H1 (cell line): ENCODE measurements at regions not wholly inside any gene's neighbourhood (a gene's known extent, or its start where the extent isn't known, plus 50 kb on each side); places are given as distances from the start of the nearest gene placed in this dataset.

ENCODE experiments used
- CTCF ChIA-PET: fragments of 300-600 bp; sonication (Branson Sonifier 250); formaldehyde crosslinking; loops from one replicate; lab custom pipeline; 2021; ENCODE audit not compliant: partially characterized antibody; lab: Charles Lee
- POLR2A ChIA-PET: fragments of 300-600 bp; sonication (Branson Sonifier 250); formaldehyde crosslinking; loops from one replicate; lab custom pipeline; 2021; ENCODE audit warnings: inconsistent platforms; ENCODE audit not compliant: partially characterized antibody; lab: Charles Lee
- DNase-seq, 2 experiments: peaks; one replicate each; pipeline versions ENCODE4 v3.0.0 to v3.0.0-alpha.2; 2010 to 2022; ENCODE audit warnings: low spot score in 2 of 2, low read depth in 1 of 2, mixed read lengths in 1 of 2
- FAIRE-seq: peaks from 2 replicates; lab custom pipeline; 2011; peaks lifted over from hg19 to GRCh38; lab: Jason Lieb, UNC
- H2AFZ ChIP-seq: 2 replicates; pipeline ENCODE4 v1.8.1; 2012; ENCODE audit warnings: low read length, inconsistent platforms
- H2AK5ac ChIP-seq: 2 replicates; pipeline ENCODE4 v1.6.1; 2013; ENCODE audit warnings: low read depth, low read length
- H2BK120ac ChIP-seq: replicated peaks from 2 replicates; pipeline ENCODE3; 2013; ENCODE audit warnings: low read depth, low read length, inconsistent platforms
- H2BK12ac ChIP-seq: 2 replicates; pipeline ENCODE4 v1.6.1; 2013; ENCODE audit warnings: low read depth, low read length
- H2BK15ac ChIP-seq: 2 replicates; pipeline ENCODE4 v1.6.1; 2013; ENCODE audit warnings: low read length
- H2BK20ac ChIP-seq: 2 replicates; pipeline ENCODE4 v1.6.1; 2013; ENCODE audit warnings: low read length
- H2BK5ac ChIP-seq: 2 replicates; pipeline ENCODE4 v1.6.1; 2013; ENCODE audit warnings: low read depth, low read length
- H3K14ac ChIP-seq: 2 replicates; pipeline ENCODE4 v1.6.1; 2013; ENCODE audit warnings: inconsistent platforms; ENCODE audit not compliant: insufficient read length
- H3K18ac ChIP-seq: 2 replicates; pipeline ENCODE4 v1.6.1; 2013; ENCODE audit warnings: low read length; ENCODE audit errors: extremely low read depth
- H3K23ac ChIP-seq: 2 replicates; pipeline ENCODE4 v1.6.1; 2013; ENCODE audit warnings: inconsistent platforms; ENCODE audit not compliant: insufficient read length
- H3K23me2 ChIP-seq: 2 replicates; pipeline ENCODE4 v1.6.1; 2013; ENCODE audit warnings: low read depth, low read length
- H3K27ac ChIP-seq: 2 replicates; pipeline ENCODE4 v1.6.1; 2011; ENCODE audit warnings: low read depth, low read length, inconsistent platforms
- H3K27me3 ChIP-seq, 4 experiments: replicated peaks in 1 of 4; 1 replicate in 1 of 4; 2 replicates in 3 of 4; pipeline versions ENCODE4 v1.6.1 to v1.8.1; 2011 to 2013; ENCODE audit warnings: low read length in 3 of 4, mild to moderate bottlenecking in 3 of 4, inconsistent platforms in 2 of 4, mixed read lengths in 2 of 4, moderate library complexity in 1 of 4; ENCODE audit not compliant: control insufficient read depth in 3 of 4, insufficient read depth in 3 of 4; ENCODE audit errors: extremely low read depth in 1 of 4
- H3K36me3 ChIP-seq, 4 experiments: 2 replicates each; pipeline versions ENCODE4 v1.6.1 to v1.8.1; 2011 to 2013; ENCODE audit warnings: mild to moderate bottlenecking in 4 of 4, low read length in 3 of 4, moderate library complexity in 2 of 4, control low read depth in 1 of 4, inconsistent platforms in 1 of 4; ENCODE audit not compliant: insufficient read depth in 4 of 4, control insufficient read depth in 2 of 4
- H3K4ac ChIP-seq: replicated peaks from 2 replicates; pipeline ENCODE3; 2013; ENCODE audit warnings: low read length, low read depth, mixed read lengths, inconsistent platforms; ENCODE audit not compliant: insufficient read length
- H3K4me1 ChIP-seq, 4 experiments: replicated peaks in 1 of 4; 1 replicate in 1 of 4; 2 replicates in 3 of 4; pipeline versions ENCODE4 v1.6.1 to v1.8.1; 2011 to 2013; ENCODE audit warnings: low read length in 3 of 4, inconsistent platforms in 2 of 4, mixed read lengths in 1 of 4; ENCODE audit not compliant: insufficient read depth in 4 of 4, control insufficient read depth in 3 of 4
- H3K4me2 ChIP-seq, 2 experiments: 2 replicates each; pipeline versions ENCODE4 v1.6.1 to v1.8.1; 2011 to 2013; ENCODE audit warnings: low read depth in 2 of 2, low read length in 2 of 2, control low read depth in 1 of 2, inconsistent platforms in 1 of 2, mild to moderate bottlenecking in 1 of 2; ENCODE audit not compliant: insufficient read depth in 1 of 2
- H3K4me3 ChIP-seq, 4 experiments: fragments of 200-600, 300-600 bp in 1 of 4; sonication (generic), shearing (Covaris generic), sonication (Bioruptor Twin) in 1 of 4; 2 replicates each; pipeline versions ENCODE4 v1.5.1 to v1.8.1; 2011 to 2016; ENCODE audit warnings: low read length in 4 of 4, low read depth in 3 of 4, control low read depth in 2 of 4, inconsistent platforms in 2 of 4, mild to moderate bottlenecking in 2 of 4, mixed read lengths in 1 of 4, moderate library complexity in 1 of 4; ENCODE audit not compliant: insufficient read depth in 2 of 4; ENCODE audit errors: extremely low read depth in 1 of 4
- H3K56ac ChIP-seq: replicated peaks from 2 replicates; pipeline ENCODE3; 2013; ENCODE audit warnings: low read depth, mild to moderate bottlenecking, mixed read lengths, low read length, inconsistent platforms; ENCODE audit not compliant: insufficient read length
- H3K79me1 ChIP-seq: 2 replicates; pipeline ENCODE4 v1.6.1; 2013; ENCODE audit warnings: low read depth, low read length, control low read depth
- H3K79me2 ChIP-seq, 2 experiments: 2 replicates each; pipeline versions ENCODE4 v1.6.1 to v1.8.1; 2012 to 2013; ENCODE audit warnings: low read length in 2 of 2, mild to moderate bottlenecking in 2 of 2, inconsistent platforms in 1 of 2; ENCODE audit not compliant: insufficient read depth in 2 of 2, control insufficient read depth in 1 of 2
- H3K9ac ChIP-seq, 4 experiments: replicated peaks in 1 of 4; 1 replicate in 1 of 4; 2 replicates in 3 of 4; pipeline versions ENCODE4 v1.6.1 to v1.8.1; 2011 to 2013; ENCODE audit warnings: low read depth in 3 of 4, low read length in 3 of 4, control low read depth in 2 of 4, mild to moderate bottlenecking in 2 of 4, moderate library complexity in 2 of 4, inconsistent platforms in 1 of 4; ENCODE audit errors: extremely low read depth in 1 of 4
- H3K9me3 ChIP-seq, 2 experiments: 2 replicates each; pipeline versions ENCODE4 v1.6.1 to v1.8.1; 2012 to 2013; ENCODE audit warnings: mild to moderate bottlenecking in 2 of 2, moderate library complexity in 2 of 2, control low read depth in 1 of 2, inconsistent platforms in 1 of 2, low read depth in 1 of 2, low read length in 1 of 2, mixed read lengths in 1 of 2; ENCODE audit not compliant: insufficient read depth in 2 of 2
- H4K20me1 ChIP-seq, 2 experiments: replicated peaks in 1 of 2; 2 replicates each; pipeline versions ENCODE3 to v1.8.1; 2011 to 2013; ENCODE audit warnings: inconsistent platforms in 2 of 2, low read length in 2 of 2, mild to moderate bottlenecking in 1 of 2; ENCODE audit not compliant: insufficient read depth in 2 of 2, control insufficient read depth in 1 of 2
- H4K5ac ChIP-seq: 2 replicates; pipeline ENCODE4 v1.6.1; 2013; ENCODE audit warnings: low read length, low read depth, mixed read lengths, inconsistent platforms; ENCODE audit not compliant: insufficient read length
- H4K8ac ChIP-seq: 2 replicates; pipeline ENCODE4 v1.8.0; 2013; ENCODE audit warnings: mild to moderate bottlenecking, moderate library complexity, low read length, inconsistent platforms; ENCODE audit not compliant: insufficient read depth; ENCODE audit errors: extremely low read depth
- H4K91ac ChIP-seq: replicated peaks from 2 replicates; pipeline ENCODE3; 2013; ENCODE audit warnings: low read length, mixed read lengths, inconsistent platforms; ENCODE audit not compliant: insufficient read length
- BACH1 ChIP-seq: IDR thresholded peaks from 2 replicates; pipeline ENCODE4 v1.6.1; 2012; ENCODE audit warnings: low read length, improper control_type of control experiment
- CHD1 ChIP-seq: IDR thresholded peaks from 2 replicates; pipeline ENCODE4 v1.6.1; 2012; ENCODE audit warnings: low read depth, low read length, improper control_type of control experiment
- GABPA ChIP-seq: IDR thresholded peaks from 2 replicates; pipeline ENCODE4 v1.6.1; 2011; ENCODE audit warnings: mild to moderate bottlenecking, low read length, moderate library complexity, borderline replicate concordance; ENCODE audit not compliant: insufficient read depth
- JUND ChIP-seq: IDR thresholded peaks from 2 replicates; pipeline ENCODE4 v1.6.1; 2011; ENCODE audit warnings: mild to moderate bottlenecking, improper control_type of control experiment, low read length
- KDM4A ChIP-seq: IDR thresholded peaks from one replicate; pipeline ENCODE4 v1.7.1; 2012; ENCODE audit warnings: low read depth, mild to moderate bottlenecking, moderate library complexity, low read length, inconsistent platforms; ENCODE audit not compliant: severe bottlenecking
- KDM5A ChIP-seq: fragments of 200-600 bp; IDR thresholded peaks from 2 replicates; pipeline ENCODE4 v1.7.1; 2012; ENCODE audit warnings: mild to moderate bottlenecking, low read length, inconsistent platforms, mixed read lengths
- MAFK ChIP-seq: IDR thresholded peaks from 2 replicates; pipeline ENCODE4 v1.6.1; 2012; ENCODE audit warnings: low read depth, mild to moderate bottlenecking, improper control_type of control experiment, low read length
- RAD21 ChIP-seq, 2 experiments: IDR thresholded peaks in 1 of 2; conservative IDR thresholded peaks in 1 of 2; 2 replicates each; pipeline ENCODE4 v1.6.1; 2011; ENCODE audit warnings: low read depth in 2 of 2, low read length in 2 of 2, improper control_type of control experiment in 1 of 2, inconsistent platforms in 1 of 2, mild to moderate bottlenecking in 1 of 2, moderate library complexity in 1 of 2
- RBBP5 ChIP-seq: IDR thresholded peaks from 2 replicates; pipeline ENCODE4 v1.7.1; 2012; ENCODE audit warnings: low read depth, mild to moderate bottlenecking, inconsistent platforms, low read length, moderate library complexity, borderline replicate concordance
- SIN3A ChIP-seq, 2 experiments: IDR thresholded peaks in 1 of 2; conservative IDR thresholded peaks in 1 of 2; 2 replicates each; pipeline ENCODE4 v1.6.1; 2011 to 2012; ENCODE audit warnings: low read length in 2 of 2, improper control_type of control experiment in 1 of 2, low read depth in 1 of 2, mild to moderate bottlenecking in 1 of 2
- TAF7 ChIP-seq: optimal IDR thresholded peaks from 2 replicates; pipeline ENCODE3; 2011; ENCODE audit warnings: low read depth, mild to moderate bottlenecking, inconsistent platforms, low read length, moderate library complexity, borderline replicate concordance
- WGBS, 2 experiments: shearing (Covaris generic) in 1 of 2; methylation state at CpG; one replicate each; pipeline versions ENCODE4 v1.1.6 to v1.1.7; 2013 to 2015; ENCODE audit warnings: low lambda C conversion rate in 2 of 2, mixed read lengths in 2 of 2, inconsistent platforms in 1 of 2, low coverage in 1 of 2, missing lambda C conversion rate in 1 of 2; ENCODE audit not compliant: insufficient replicate concordance in 2 of 2, insufficient coverage in 1 of 2, insufficient read length in 1 of 2; ENCODE audit errors: extremely low coverage in 1 of 2, missing lambda C conversion rate in 1 of 2; 5-methylcytosine and 5-hydroxymethylcytosine counted together

DNA sequence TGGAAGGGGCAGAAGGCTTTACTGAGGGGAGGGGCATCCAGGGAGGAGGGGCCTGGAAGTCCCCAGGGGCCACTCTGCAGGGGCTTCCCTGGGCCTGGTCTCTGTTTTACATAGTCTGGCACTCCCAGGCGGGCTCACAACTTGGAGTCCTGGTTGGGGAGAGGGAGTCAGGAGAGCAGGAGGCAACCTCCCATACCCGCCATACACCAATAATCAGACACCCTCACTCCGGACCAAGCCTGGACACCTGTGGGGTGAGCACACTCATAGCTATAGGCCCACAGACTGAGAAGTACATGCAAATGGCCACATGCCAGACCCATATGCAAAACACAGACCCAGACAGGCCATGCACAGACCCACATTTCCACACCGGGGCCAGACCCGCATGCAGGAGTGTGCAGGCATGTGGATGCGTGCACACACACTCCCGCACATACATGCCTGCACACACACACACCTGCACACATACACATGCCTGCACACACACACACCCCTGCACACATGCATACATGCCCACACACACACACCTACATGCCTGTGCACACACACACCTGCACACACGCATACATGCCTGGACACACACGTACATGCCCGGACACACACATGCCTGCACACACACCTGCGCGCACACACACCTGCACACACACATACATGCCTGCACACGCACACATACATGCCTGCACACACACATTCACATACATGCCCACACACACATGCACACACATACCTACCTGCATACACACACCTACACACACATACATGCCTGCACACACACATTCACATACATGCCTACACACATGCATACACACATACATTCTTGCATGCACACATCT is 89.5 kb upstream of the RUNX3 start:
- Histone ChIP-seq H3K9me3 (no peaks in the 10 kb centered on the region), H3K23ac (no peak overlapping the region), H3K4me3 (no peak overlapping the region), H3K56ac (no peak overlapping the region), H2BK15ac (peak overlapping the region; percentile 85; the same call in 1 of the 2 replicates), H4K91ac (no peak overlapping the region), H2AFZ (no peak overlapping the region), H3K14ac (no peak overlapping the region), H2BK20ac (no peak overlapping the region), H3K23me2 (0 out of 2 replicates have a peak, but pooled peaks cover 5% of the 10 kb centered on the region), H3K4me1 (peaks cover 0 to 14% (median 8%) of the 10 kb centered on the region in 4 experiments; a peak in 6 of 7 replicates), H3K27me3 (no peaks in the 10 kb centered on the region; a peak in 1 of 7 replicates), H2BK120ac (peak overlapping the region; percentile 51), H4K20me1 (peaks cover 0 to 5% of the 10 kb centered on the region in 2 experiments), H3K18ac (no peak overlapping the region), H3K4me2 (no peak overlapping the region; a peak in 1 of 4 replicates), H3K4ac (peak overlapping the region; percentile 47), H4K5ac (no peak overlapping the region), H2BK5ac (peak overlapping the region; percentile 18), H4K8ac (peak overlapping the region; percentile 79), H2AK5ac (no peak overlapping the region; the same call in 1 of the 2 replicates), H3K27ac (no peak overlapping the region), H2BK12ac (no peak overlapping the region), H3K79me2 (no peaks in the 10 kb centered on the region), H3K9ac (no peak overlapping the region), H3K36me3 (no peaks in the 10 kb centered on the region), H3K79me1 (no peaks in the 10 kb centered on the region)
- DNase-seq (no peak), FAIRE-seq (no peak)
- ChIA-PET POLR2A (interaction anchor here (0.6 to 2.3 kb wide), 2 partner anchors 10 to 126 kb away, joined by 3 to 6 read pairs; no protein-coding TSS in a partner anchor), CTCF (interaction anchor here (0.5 to 1.3 kb wide), 4 partner anchors 10 to 168 kb away, joined by 4 to 6 read pairs (median 4); no protein-coding TSS in a partner anchor)
- 84% methylated on average over 13 of the region's 13 CpGs; no CpG with 5 or more reads in 1 of the 2 experiments for WGBS, 2 experiments
- TF ChIP-seq RBBP5 (no peak), BACH1 (no peak), KDM4A (no peak), TAF7 (no peak), GABPA (no peak), MAFK (no peak), CHD1 (no peak), JUND (no peak), SIN3A (conservative IDR thresholded peaks at IDR 0.05 in 1 of 2, IDR thresholded peaks at IDR 0.05 in 1 of 2; ENCODE audit: low read depth in 1 of 2, low read length in 2 of 2) (no peak), KDM5A (no peak), RAD21 (IDR thresholded peaks at IDR 0.05 in 1 of 2, conservative IDR thresholded peaks at IDR 0.05 in 1 of 2; ENCODE audit: low read depth in 2 of 2, low read length in 2 of 2) (no peak)
